ENCODE measurements at regions not wholly inside any gene's neighbourhood (a gene's known extent, or its start where the extent isn't known, plus 50 kb on each side); places are given as distances from the start of the nearest gene placed in this dataset.

- no peak overlapping the region for H3K4me3 ChIP-seq (ENCODE audit: low read depth, low read length)
- no peak for DNase-seq (ENCODE audit: low read depth, low spot score)
- CTCF ChIA-PET = no interaction called here
- POLR2A ChIA-PET = no interaction called here
- no peak for TF ChIP-seq CTCF (IDR thresholded peaks at IDR 0.05; ENCODE audit: insufficient read depth, low read length, missing control alignments)
Observed at GRCh38 chr10:129350690-129351089, 116.4 kb upstream of the MGMT start.

- POLR2A ChIA-PET = no interaction called here
- no peak for DNase-seq (ENCODE audit: low read depth, low spot score)
- H3K4me3 ChIP-seq (ENCODE audit: low read depth, low read length) = no peak overlapping the region
- CTCF ChIA-PET = no interaction called here
- TF ChIP-seq CTCF (IDR thresholded peaks at IDR 0.05; ENCODE audit: insufficient read depth, low read length, missing control alignments) = no peak
Observed at GRCh38 chr10:129353101-129353500, 113.9 kb upstream of the MGMT start.

- POLR2A ChIA-PET = no interaction called here
- CTCF ChIA-PET = no interaction called here
- TF ChIP-seq CTCF (IDR thresholded peaks at IDR 0.05; ENCODE audit: insufficient read depth, low read length, missing control alignments) = no peak
- no peak overlapping the region for H3K4me3 ChIP-seq (ENCODE audit: low read depth, low read length)
- no peak for DNase-seq (ENCODE audit: low read depth, low spot score)
Observed at GRCh38 chr10:129360046-129360445, 107.0 kb upstream of the MGMT start.

GRCh38 chr10:129361676-129362376 is 105.2 kb upstream of the MGMT start:
- DNase-seq (ENCODE audit: low read depth, low spot score) = no peak
- no peak for TF ChIP-seq CTCF (IDR thresholded peaks at IDR 0.05; ENCODE audit: insufficient read depth, low read length, missing control alignments)
- CTCF ChIA-PET = no interaction called here
- H3K4me3 ChIP-seq (ENCODE audit: low read depth, low read length) = no peak overlapping the region
- POLR2A ChIA-PET = no interaction called here

GRCh38 chr10:129364949-129365348 is 102.1 kb upstream of the MGMT start:
- DNase-seq (ENCODE audit: low read depth, low spot score) = no peak
- TF ChIP-seq CTCF (IDR thresholded peaks at IDR 0.05; ENCODE audit: insufficient read depth, low read length, missing control alignments) = no peak

GRCh38 chr10:129365767-129366402 is 101.2 kb upstream of the MGMT start:
- CTCF ChIA-PET = no interaction called here
- no peak for TF ChIP-seq CTCF (IDR thresholded peaks at IDR 0.05; ENCODE audit: insufficient read depth, low read length, missing control alignments)
- no peak overlapping the region for H3K4me3 ChIP-seq (ENCODE audit: low read depth, low read length)
- POLR2A ChIA-PET = no interaction called here
- no peak for DNase-seq (ENCODE audit: low read depth, low spot score)

More at GRCh38 chr10:129364949-129365348, 102.1 kb upstream of the MGMT start:
- CTCF ChIA-PET = no interaction called here
- no peak overlapping the region for H3K4me3 ChIP-seq (ENCODE audit: low read depth, low read length)
- POLR2A ChIA-PET = no interaction called here
